ENCODE measurements at regions not wholly inside any gene's neighbourhood (a gene's known extent, or its start where the extent isn't known, plus 50 kb on each side); places are given as distances from the start of the nearest gene placed in this dataset.

GRCh38 chr5:84647581-84647980 lies 262.9 kb upstream of the EDIL3 start:
- ATAC-seq (ENCODE audit: poor library complexity) (no peak), DNase-seq (no peak)
- Histone ChIP-seq H3K36me3 (ENCODE audit: insufficient read depth, low read length) (no peaks in the 10 kb centered on the region), H3K27ac (ENCODE audit: low read depth in 1 of 2, low read length in 2 of 2) (no peak overlapping the region), H3K4me1 (ENCODE audit: insufficient read depth, low read length) (no peaks in the 10 kb centered on the region), H3K9me3 (ENCODE audit: control insufficient read depth in 1 of 2, insufficient read depth in 1 of 2, low read length in 2 of 2) (peaks cover 0 to 14% of the 10 kb centered on the region in 2 experiments), H3K27me3 (ENCODE audit: control insufficient read depth in 1 of 2, insufficient read depth in 2 of 2, low read length in 2 of 2) (no peaks in the 10 kb centered on the region), H3K4me3 (ENCODE audit: low read length) (no peak overlapping the region)
- TF ChIP-seq CTCF (IDR thresholded peaks at IDR 0.05): no peak
- ChIA-PET CTCF (no interaction called here), POLR2A (no interaction called here)
- Mint-ChIP-seq H3K27ac (no peak overlapping the region), H3K36me3 (ENCODE audit: low read depth) (no peaks in the 10 kb centered on the region), H3K9me3 (no peaks in the 10 kb centered on the region), H3K27me3 (no peaks in the 10 kb centered on the region), H3K4me3 (no peak overlapping the region), H3K4me1 (ENCODE audit: low read depth) (no peaks in the 10 kb centered on the region)
- intact Hi-C loops (cut with DNase I, micrococcal nuclease): no loop called here

GRCh38 chr5:84642795-84643194 lies 258.1 kb upstream of the EDIL3 start:
- H3K4me3 ChIP-seq (ENCODE audit: low read length): no peak overlapping the region
- DNase-seq (no peak), ATAC-seq (ENCODE audit: poor library complexity) (no peak)
- Mint-ChIP-seq H3K27me3 (no peaks in the 10 kb centered on the region), H3K4me1 (ENCODE audit: low read depth) (no peaks in the 10 kb centered on the region), H3K9me3 (no peaks in the 10 kb centered on the region), H3K36me3 (ENCODE audit: low read depth) (no peaks in the 10 kb centered on the region), H3K27ac (no peak overlapping the region), H3K4me3 (no peak overlapping the region)
- H3K27me3 ChIP-seq (ENCODE audit: control insufficient read depth in 1 of 2, insufficient read depth in 2 of 2, low read length in 2 of 2): no peaks in the 10 kb centered on the region
- no peak for TF ChIP-seq CTCF (IDR thresholded peaks at IDR 0.05)
- H3K9me3 ChIP-seq (ENCODE audit: control insufficient read depth in 1 of 2, insufficient read depth in 1 of 2, low read length in 2 of 2): peaks cover 0 to 10% of the 10 kb centered on the region in 2 experiments
- H3K36me3 ChIP-seq (ENCODE audit: insufficient read depth, low read length): no peaks in the 10 kb centered on the region
- intact Hi-C loops (cut with DNase I, micrococcal nuclease): no loop called here
- H3K4me1 ChIP-seq (ENCODE audit: insufficient read depth, low read length): no peaks in the 10 kb centered on the region
- no peak overlapping the region for H3K27ac ChIP-seq (ENCODE audit: low read depth in 1 of 2, low read length in 2 of 2)
- POLR2A ChIA-PET: no interaction called here
- CTCF ChIA-PET: no interaction called here

GRCh38 chr5:84642324-84642723 lies 257.6 kb upstream of the EDIL3 start:
- Histone ChIP-seq H3K27ac (ENCODE audit: low read depth in 1 of 2, low read length in 2 of 2) (no peak overlapping the region), H3K36me3 (ENCODE audit: insufficient read depth, low read length) (no peaks in the 10 kb centered on the region), H3K27me3 (ENCODE audit: control insufficient read depth in 1 of 2, insufficient read depth in 2 of 2, low read length in 2 of 2) (no peaks in the 10 kb centered on the region), H3K4me1 (ENCODE audit: insufficient read depth, low read length) (no peaks in the 10 kb centered on the region), H3K4me3 (ENCODE audit: low read length) (no peak overlapping the region), H3K9me3 (ENCODE audit: control insufficient read depth in 1 of 2, insufficient read depth in 1 of 2, low read length in 2 of 2) (peaks cover 0 to 10% of the 10 kb centered on the region in 2 experiments)
- ATAC-seq (ENCODE audit: poor library complexity) (no peak), DNase-seq (no peak)
- Mint-ChIP-seq H3K9me3 (no peaks in the 10 kb centered on the region), H3K27me3 (no peaks in the 10 kb centered on the region), H3K36me3 (ENCODE audit: low read depth) (no peaks in the 10 kb centered on the region), H3K4me1 (ENCODE audit: low read depth) (no peaks in the 10 kb centered on the region), H3K27ac (no peak overlapping the region), H3K4me3 (no peak overlapping the region)
- intact Hi-C loops (cut with DNase I, micrococcal nuclease): no loop called here
- ChIA-PET CTCF (no interaction called here), POLR2A (no interaction called here)
- no peak for TF ChIP-seq CTCF (IDR thresholded peaks at IDR 0.05)
